22Rv1 (cell line): ENCODE measurements at regions not wholly inside any gene's neighbourhood (a gene's known extent, or its start where the extent isn't known, plus 50 kb on each side); places are given as distances from the start of the nearest gene placed in this dataset.
"Not testable (repeated sequence)": the region's sequence is repeated elsewhere in the genome, so short reads cannot be mapped to it uniquely, and the experiment has no call there.

Source experiments
- CTCF ChIP-seq: fragments of 450-650 bp; IDR thresholded peaks from 2 replicates; pipeline ENCODE4 v1.5.1; 2017; ENCODE audit warnings: mild to moderate bottlenecking
- ZFX ChIP-seq: fragments of 450-650 bp; IDR thresholded peaks from 2 replicates; pipeline ENCODE4 v1.6.1; 2017; ENCODE audit warnings: antibody characterized with exemption, borderline replicate concordance

GRCh38 chr13:68527167-68527566 lies 1297.0 kb upstream of the PCDH9 start:
- not testable (repeated sequence) for TF ChIP-seq CTCF, ZFX
